Glutamatergic neuron (in vitro differentiated cells): ENCODE measurements at regions not wholly inside any gene's neighbourhood (a gene's known extent, or its start where the extent isn't known, plus 50 kb on each side); places are given as distances from the start of the nearest gene placed in this dataset.

Experiments
- DNase-seq: peaks from one replicate; pipeline ENCODE4 v3.0.0; 2022
- H3K27ac Mint-ChIP-seq: one replicate; pipeline ENCODE4 v1.8.0; 2020; ENCODE audit warnings: mild to moderate bottlenecking, mixed read lengths, inconsistent platforms; ENCODE audit not compliant: unreplicated experiment
- H3K27me3 Mint-ChIP-seq: one replicate; pipeline ENCODE4 v1.8.0; 2020; ENCODE audit warnings: mild to moderate bottlenecking, moderate library complexity, mixed read lengths, inconsistent platforms; ENCODE audit not compliant: unreplicated experiment
- H3K36me3 Mint-ChIP-seq: one replicate; pipeline ENCODE4 v1.8.0; 2020; ENCODE audit warnings: mild to moderate bottlenecking, mixed read lengths, inconsistent platforms; ENCODE audit not compliant: unreplicated experiment
- H3K4me1 Mint-ChIP-seq: one replicate; pipeline ENCODE4 v1.8.0; 2020; ENCODE audit warnings: mild to moderate bottlenecking, low read depth, mixed read lengths, inconsistent platforms; ENCODE audit not compliant: unreplicated experiment
- H3K4me3 Mint-ChIP-seq: one replicate; pipeline ENCODE4 v1.8.0; 2020; ENCODE audit warnings: mild to moderate bottlenecking, mixed read lengths, inconsistent platforms; ENCODE audit not compliant: unreplicated experiment
- H3K9me3 Mint-ChIP-seq: one replicate; pipeline ENCODE4 v1.8.0; 2020; ENCODE audit warnings: mild to moderate bottlenecking, moderate library complexity, mixed read lengths, inconsistent platforms; ENCODE audit not compliant: unreplicated experiment
- TF ChIP-seq, protein P1 (sequence below): fragments of 200-600 bp; sonication (generic); IDR thresholded peaks from one replicate; pipeline ENCODE4 v1.5.0; 2021; ENCODE audit not compliant: partially characterized antibody, unreplicated experiment

DNA sequence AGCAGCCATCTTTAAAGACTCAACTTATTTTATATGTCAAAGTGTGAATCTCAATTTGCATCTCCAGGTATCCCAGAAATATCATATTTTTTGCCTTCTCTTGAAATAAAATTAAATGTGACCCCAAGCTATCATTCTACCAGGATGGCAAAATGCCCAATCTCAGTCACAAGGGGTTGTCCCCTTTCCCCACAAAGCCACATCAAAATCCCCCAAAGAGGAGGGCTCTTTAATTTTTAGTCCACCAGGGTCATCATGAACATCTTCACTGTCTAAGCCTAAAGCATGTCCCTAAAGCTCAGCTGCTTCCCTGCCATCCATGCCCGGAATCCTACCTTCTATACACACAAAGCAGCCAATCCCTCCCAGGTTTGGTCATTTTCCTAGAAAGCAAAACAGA is 670.5 kb upstream of the KLF4 start:
- Mint-ChIP-seq H3K36me3 (no peaks in the 10 kb centered on the region), H3K4me3 (no peak overlapping the region), H3K27ac (no peak overlapping the region), H3K9me3 (no peaks in the 10 kb centered on the region), H3K4me1 (no peaks in the 10 kb centered on the region), H3K27me3 (peaks cover 3% of the 10 kb centered on the region)
- TF ChIP-seq, protein P1, sequence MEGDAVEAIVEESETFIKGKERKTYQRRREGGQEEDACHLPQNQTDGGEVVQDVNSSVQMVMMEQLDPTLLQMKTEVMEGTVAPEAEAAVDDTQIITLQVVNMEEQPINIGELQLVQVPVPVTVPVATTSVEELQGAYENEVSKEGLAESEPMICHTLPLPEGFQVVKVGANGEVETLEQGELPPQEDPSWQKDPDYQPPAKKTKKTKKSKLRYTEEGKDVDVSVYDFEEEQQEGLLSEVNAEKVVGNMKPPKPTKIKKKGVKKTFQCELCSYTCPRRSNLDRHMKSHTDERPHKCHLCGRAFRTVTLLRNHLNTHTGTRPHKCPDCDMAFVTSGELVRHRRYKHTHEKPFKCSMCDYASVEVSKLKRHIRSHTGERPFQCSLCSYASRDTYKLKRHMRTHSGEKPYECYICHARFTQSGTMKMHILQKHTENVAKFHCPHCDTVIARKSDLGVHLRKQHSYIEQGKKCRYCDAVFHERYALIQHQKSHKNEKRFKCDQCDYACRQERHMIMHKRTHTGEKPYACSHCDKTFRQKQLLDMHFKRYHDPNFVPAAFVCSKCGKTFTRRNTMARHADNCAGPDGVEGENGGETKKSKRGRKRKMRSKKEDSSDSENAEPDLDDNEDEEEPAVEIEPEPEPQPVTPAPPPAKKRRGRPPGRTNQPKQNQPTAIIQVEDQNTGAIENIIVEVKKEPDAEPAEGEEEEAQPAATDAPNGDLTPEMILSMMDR: no peak
- no peak for DNase-seq

DNA sequence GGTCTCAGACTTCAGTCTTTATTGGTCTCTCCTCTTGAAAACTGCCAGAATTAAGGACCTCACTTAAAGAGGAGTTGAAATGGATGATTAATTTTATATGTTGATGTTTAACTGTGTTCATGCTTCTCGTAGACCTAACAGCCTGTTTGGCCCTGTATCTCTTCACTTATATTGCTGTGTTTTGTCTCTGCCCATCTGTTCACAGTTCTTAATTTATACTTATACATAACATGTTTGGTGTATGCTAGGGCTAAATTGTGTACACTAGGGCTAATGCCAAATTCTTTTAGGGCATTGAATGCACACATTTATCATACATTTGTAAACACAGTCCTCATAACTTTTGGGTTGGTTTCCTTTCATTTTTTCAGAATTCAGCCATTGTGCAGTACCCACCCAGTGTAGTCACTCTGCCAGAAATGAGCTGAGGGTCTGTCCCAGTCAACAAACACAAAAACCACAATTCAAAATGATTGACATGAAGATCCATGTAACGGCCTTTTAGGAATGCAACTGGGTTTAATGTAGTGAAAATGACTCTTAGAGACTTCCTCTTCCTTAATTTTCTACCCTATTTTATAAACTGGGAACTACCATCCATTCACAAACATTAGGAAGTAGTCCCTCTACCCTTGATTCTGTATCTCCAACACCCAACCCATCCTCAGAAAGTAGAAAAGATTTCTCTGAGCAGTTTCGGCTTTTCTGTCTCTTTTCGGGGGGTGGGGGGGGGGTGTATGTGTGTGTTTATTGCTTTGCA is 668.8 kb upstream of the KLF4 start:
- no peaks in the 10 kb centered on the region for H3K36me3 Mint-ChIP-seq
- no peaks in the 10 kb centered on the region for H3K4me1 Mint-ChIP-seq

DNA sequence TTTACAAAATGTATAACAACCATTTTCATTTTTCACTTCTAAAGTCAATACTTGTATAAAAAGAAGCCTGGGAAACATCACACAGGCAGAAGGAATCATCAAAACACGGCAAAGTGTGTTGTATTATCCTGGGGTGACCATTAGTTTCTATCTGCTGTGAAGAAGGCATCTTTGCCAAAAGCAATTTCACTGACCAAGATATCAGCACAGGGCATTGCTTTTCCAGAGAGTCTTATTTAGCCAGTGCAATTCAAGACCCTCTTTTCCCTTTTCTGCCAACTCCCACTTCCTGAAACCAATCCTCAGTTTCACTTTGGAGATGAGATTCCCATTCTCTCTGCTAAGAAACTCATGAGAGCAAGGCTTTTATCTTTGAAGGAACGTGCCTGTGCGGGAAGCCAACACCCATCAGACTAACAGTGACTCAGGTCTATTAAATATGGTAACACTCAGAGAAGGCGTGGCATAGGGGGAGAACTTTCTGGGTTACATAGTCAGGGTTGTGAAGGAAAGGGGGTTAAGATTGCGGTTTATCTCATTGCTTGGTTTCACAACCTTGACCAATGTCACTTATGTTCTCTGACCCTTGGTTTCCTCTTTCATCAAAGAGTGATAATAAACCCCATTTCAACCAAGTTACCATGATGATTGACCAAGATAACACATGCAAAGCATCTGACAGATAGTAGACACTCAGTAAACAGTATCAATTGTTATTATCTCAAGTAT is 666.9 kb upstream of the KLF4 start:
- Mint-ChIP-seq H3K27me3 (peaks cover 3% of the 10 kb centered on the region), H3K9me3 (no peaks in the 10 kb centered on the region), H3K4me3 (no peak overlapping the region), H3K4me1 (no peaks in the 10 kb centered on the region), H3K36me3 (no peaks in the 10 kb centered on the region), H3K27ac (no peak overlapping the region)
- DNase-seq: no peak
- TF ChIP-seq, protein P1: no peak

More for the DNA sequence above, 668.8 kb upstream of the KLF4 start:
- H3K4me3 Mint-ChIP-seq: no peak overlapping the region
- peaks cover 3% of the 10 kb centered on the region for H3K27me3 Mint-ChIP-seq
- no peaks in the 10 kb centered on the region for H3K9me3 Mint-ChIP-seq
- no peak for DNase-seq
- TF ChIP-seq, protein P1: no peak
- no peak overlapping the region for H3K27ac Mint-ChIP-seq

DNA sequence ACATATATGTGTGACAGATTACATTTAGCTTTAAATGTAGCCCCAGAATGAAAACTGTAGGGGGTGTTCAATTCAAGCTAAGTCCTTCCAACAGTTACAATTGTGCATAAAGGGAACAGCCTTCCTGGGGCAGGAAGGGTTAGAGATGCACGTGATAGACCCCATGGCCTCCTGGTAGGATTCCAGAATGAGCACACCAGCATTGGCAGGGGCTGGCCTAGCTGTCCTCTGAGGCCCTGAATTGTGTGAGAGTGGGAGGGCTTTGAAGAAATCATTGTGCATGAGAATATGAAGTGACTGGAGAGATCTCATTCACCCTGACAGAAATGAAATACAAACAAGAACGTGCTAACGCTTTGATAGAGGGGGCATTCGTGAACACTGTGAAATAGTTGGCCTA is 663.8 kb upstream of the KLF4 start:
- no peak overlapping the region for H3K27ac Mint-ChIP-seq
- no peaks in the 10 kb centered on the region for H3K4me1 Mint-ChIP-seq
- H3K27me3 Mint-ChIP-seq: no peaks in the 10 kb centered on the region

More for the DNA sequence above, 663.8 kb upstream of the KLF4 start:
- no peak overlapping the region for H3K4me3 Mint-ChIP-seq
- TF ChIP-seq, protein P1: no peak
- DNase-seq: no peak
- no peaks in the 10 kb centered on the region for H3K36me3 Mint-ChIP-seq
- H3K9me3 Mint-ChIP-seq: no peaks in the 10 kb centered on the region
